Activated naive CD8-positive, alpha-beta T cell treated with anti-CD3 and anti-CD28 coated beads, Interleukin-2, amount 50 U/mL, for 24 hours (primary cell): ENCODE measurements at regions not wholly inside any gene's neighbourhood (a gene's known extent, or its start where the extent isn't known, plus 50 kb on each side); places are given as distances from the start of the nearest gene placed in this dataset.

ENCODE experiments used
- ATAC-seq: fragments of 150-1000 bp; cut with Tn5 transposase; one replicate; pipeline ENCODE4 v1.10.0; 2021
- DNase-seq: peaks from one replicate; pipeline ENCODE4 v3.0.0; 2021
- H3K27ac Mint-ChIP-seq: one replicate; pipeline ENCODE4 v1.8.0; 2021; ENCODE audit warnings: mild to moderate bottlenecking, mixed read lengths
- H3K27me3 Mint-ChIP-seq: one replicate; pipeline ENCODE4 v1.8.0; 2021; ENCODE audit warnings: mixed read lengths
- H3K36me3 Mint-ChIP-seq: one replicate; pipeline ENCODE4 v1.8.0; 2021; ENCODE audit warnings: low read depth, mixed read lengths
- H3K4me1 Mint-ChIP-seq: one replicate; pipeline ENCODE4 v1.8.0; 2021; ENCODE audit warnings: mixed read lengths
- H3K4me3 Mint-ChIP-seq: one replicate; pipeline ENCODE4 v1.8.0; 2021; ENCODE audit warnings: mild to moderate bottlenecking, moderate library complexity, mixed read lengths
- H3K9me3 Mint-ChIP-seq: one replicate; pipeline ENCODE4 v1.8.0; 2021; ENCODE audit warnings: mixed read lengths

- H3K4me3 Mint-ChIP-seq: no peak overlapping the region
- DNase-seq: no peak
- no peak for ATAC-seq
- H3K9me3 Mint-ChIP-seq: no peaks in the 10 kb centered on the region
- no peak overlapping the region for H3K27ac Mint-ChIP-seq
- H3K36me3 Mint-ChIP-seq: no peaks in the 10 kb centered on the region
- no peaks in the 10 kb centered on the region for H3K4me1 Mint-ChIP-seq
- peaks cover 2% of the 10 kb centered on the region for H3K27me3 Mint-ChIP-seq
Observed at GRCh38 chr15:81492969-81493645, 119.1 kb upstream of the TMC3 start.

- no peak overlapping the region for H3K4me3 Mint-ChIP-seq
- no peaks in the 10 kb centered on the region for H3K4me1 Mint-ChIP-seq
- H3K27me3 Mint-ChIP-seq: peaks cover 2% of the 10 kb centered on the region
- no peaks in the 10 kb centered on the region for H3K9me3 Mint-ChIP-seq
- DNase-seq (no peak), ATAC-seq (no peak)
- no peaks in the 10 kb centered on the region for H3K36me3 Mint-ChIP-seq
- no peak overlapping the region for H3K27ac Mint-ChIP-seq
Observed at GRCh38 chr15:81492331-81492968, 118.4 kb upstream of the TMC3 start.

DNA sequence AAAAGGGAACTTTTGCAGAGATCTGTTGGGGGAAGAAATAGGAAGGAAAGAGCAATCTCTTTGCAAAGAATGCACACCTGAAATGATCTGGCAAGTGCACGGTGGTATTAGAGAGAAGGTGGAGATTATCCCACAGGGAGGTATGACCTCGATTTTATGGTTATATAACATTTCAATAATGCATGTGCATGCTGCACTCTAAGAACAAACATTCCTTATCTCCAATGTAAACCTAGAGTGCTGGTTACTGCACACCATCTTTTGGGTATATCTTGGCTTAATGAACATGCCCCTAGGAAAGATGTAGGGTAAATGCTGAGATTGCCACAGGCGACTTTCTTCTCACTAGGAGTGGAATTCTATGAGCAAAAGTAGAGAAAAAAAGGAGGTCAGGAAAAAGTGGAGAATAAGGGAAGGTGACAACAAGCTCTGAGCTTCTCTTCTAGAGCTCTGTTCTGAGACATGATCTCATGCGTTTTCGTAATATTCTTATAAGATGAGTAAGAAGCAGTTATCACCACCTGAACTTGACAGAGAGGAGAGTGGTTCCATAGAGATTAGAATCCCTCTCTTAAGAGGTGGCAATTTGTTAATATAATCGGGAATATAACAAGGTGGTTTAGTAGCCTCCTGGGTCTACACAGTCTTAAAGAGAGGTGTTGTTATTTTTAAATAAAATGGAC is 117.5 kb upstream of the TMC3 start:
- H3K4me1 Mint-ChIP-seq: no peaks in the 10 kb centered on the region
- H3K36me3 Mint-ChIP-seq: no peaks in the 10 kb centered on the region
- ATAC-seq (no peak), DNase-seq (no peak)
- no peak overlapping the region for H3K4me3 Mint-ChIP-seq
- peaks cover 2% of the 10 kb centered on the region for H3K27me3 Mint-ChIP-seq
- no peak overlapping the region for H3K27ac Mint-ChIP-seq
- H3K9me3 Mint-ChIP-seq: no peaks in the 10 kb centered on the region

DNA sequence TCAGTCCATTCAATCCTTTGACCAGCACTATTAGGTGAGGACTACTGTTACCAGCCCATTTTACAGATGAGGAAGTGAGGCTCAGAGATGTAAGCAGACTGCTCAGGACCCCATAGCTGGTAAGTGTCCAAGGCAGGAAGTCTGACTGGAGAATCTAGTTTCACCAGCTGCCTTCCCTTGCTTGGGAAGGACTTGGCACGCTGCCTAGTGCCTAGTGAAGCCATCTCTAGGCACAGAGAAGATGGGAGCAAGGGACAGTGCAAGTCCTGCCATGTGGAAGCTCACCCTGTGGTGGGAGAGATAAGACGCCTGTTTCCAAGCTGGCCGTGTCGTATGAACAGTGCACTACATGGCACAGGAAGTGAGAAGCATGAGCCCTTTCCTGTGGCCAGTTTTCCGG is 111.8 kb upstream of the TMC3 start:
- Mint-ChIP-seq H3K9me3 (no peaks in the 10 kb centered on the region), H3K36me3 (no peaks in the 10 kb centered on the region), H3K4me3 (no peak overlapping the region), H3K4me1 (no peaks in the 10 kb centered on the region), H3K27me3 (no peaks in the 10 kb centered on the region), H3K27ac (no peak overlapping the region)
- ATAC-seq (no peak), DNase-seq (no peak)

DNA sequence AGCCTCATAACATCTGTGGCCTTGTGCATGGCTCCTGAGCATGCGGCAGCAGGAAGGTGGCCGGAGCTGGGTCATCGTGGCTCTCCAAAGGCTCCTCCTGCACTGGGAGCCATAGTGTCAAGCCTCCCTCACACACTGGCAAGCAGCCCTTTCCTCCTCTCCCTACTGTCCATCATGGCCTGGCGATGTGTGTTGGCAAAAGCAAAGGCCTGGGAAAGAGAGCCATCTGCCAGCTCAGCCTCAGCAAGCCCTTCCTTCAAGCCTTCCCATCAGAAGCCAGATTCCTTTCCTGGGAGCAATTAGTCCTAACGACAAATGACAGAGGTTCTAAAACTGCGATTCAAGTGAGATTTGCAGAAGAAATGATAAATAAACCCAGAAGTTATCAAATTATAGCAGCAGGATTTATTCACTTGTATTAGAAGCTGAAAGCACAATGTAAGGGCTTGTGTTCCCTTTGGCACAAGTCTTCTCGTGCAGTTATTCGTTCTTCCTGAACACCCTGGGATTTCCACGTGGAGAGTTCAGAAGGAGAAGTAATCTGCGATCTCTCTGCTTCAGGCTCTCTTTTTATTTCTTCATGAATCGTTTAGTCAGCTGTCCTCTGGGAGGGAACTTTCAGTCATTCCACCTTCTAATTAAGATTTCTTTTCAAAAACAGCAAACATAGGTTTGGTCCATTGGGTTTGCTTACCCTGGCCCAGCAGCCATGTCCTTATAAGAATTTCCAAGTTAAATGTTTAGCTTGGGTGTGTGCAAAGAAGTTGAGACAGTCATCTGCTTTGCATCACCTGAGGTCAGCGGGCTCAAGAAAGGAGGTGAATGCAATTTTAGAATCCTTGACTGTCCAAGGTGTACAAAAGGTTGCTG is 110.3 kb upstream of the TMC3 start:
- Mint-ChIP-seq H3K9me3 (no peaks in the 10 kb centered on the region), H3K27ac (no peak overlapping the region), H3K4me1 (no peaks in the 10 kb centered on the region), H3K36me3 (no peaks in the 10 kb centered on the region), H3K4me3 (no peak overlapping the region), H3K27me3 (no peaks in the 10 kb centered on the region)
- ATAC-seq: no peak
- no peak for DNase-seq

GRCh38 chr15:81483496-81483895 is 109.5 kb upstream of the TMC3 start:
- Mint-ChIP-seq H3K27ac (no peak overlapping the region), H3K4me3 (no peak overlapping the region), H3K4me1 (no peaks in the 10 kb centered on the region), H3K9me3 (no peaks in the 10 kb centered on the region), H3K27me3 (no peaks in the 10 kb centered on the region), H3K36me3 (no peaks in the 10 kb centered on the region)
- ATAC-seq (no peak), DNase-seq (no peak)

GRCh38 chr15:81481346-81481745 is 107.3 kb upstream of the TMC3 start:
- H3K4me3 Mint-ChIP-seq: no peak overlapping the region
- no peaks in the 10 kb centered on the region for H3K27me3 Mint-ChIP-seq
- no peaks in the 10 kb centered on the region for H3K9me3 Mint-ChIP-seq
- no peaks in the 10 kb centered on the region for H3K36me3 Mint-ChIP-seq
- no peaks in the 10 kb centered on the region for H3K4me1 Mint-ChIP-seq
- H3K27ac Mint-ChIP-seq: no peak overlapping the region
- no peak for ATAC-seq
- no peak for DNase-seq

DNA sequence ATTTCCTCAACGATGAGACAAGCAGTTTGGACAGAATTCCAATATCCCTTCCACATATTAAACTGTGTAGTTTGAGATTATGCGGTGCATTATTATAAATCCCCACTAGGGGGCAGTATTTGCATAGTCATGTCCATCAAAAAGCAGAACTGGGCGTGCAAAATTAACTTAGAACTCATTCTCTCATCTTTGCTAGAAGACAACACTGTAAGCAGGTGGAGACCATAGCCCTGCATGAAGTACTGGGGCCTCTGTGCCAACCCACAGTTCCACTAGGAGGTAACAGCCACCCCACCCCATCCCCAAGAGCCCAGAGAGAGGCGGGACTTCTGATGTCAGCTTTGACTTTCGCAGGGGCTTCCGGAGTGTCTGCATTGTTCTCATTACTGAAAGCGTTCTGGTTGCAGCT is 106.6 kb upstream of the TMC3 start:
- Mint-ChIP-seq H3K27me3 (no peaks in the 10 kb centered on the region), H3K27ac (no peak overlapping the region), H3K9me3 (no peaks in the 10 kb centered on the region), H3K36me3 (no peaks in the 10 kb centered on the region), H3K4me1 (no peaks in the 10 kb centered on the region), H3K4me3 (no peak overlapping the region)
- peak; percentile 5 for DNase-seq
- ATAC-seq: no peak

DNA sequence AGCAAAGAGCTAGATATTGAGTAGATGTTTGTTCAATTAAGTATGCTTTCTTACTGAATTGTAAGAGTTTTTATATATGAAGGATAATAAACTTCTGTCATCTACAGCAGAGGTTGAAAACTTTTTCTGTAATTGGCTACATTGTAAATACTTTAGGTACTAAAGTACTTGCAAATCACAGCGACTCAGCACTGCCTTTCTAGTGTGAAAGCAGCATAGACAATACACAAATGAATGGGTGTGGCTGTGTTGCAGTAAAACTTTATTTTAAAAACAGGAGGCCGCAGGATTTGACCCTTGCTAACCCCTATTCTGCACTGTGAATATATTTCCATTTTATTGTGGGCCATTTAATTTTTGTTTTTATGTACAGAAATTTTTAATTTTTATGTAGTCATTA is 104.3 kb upstream of the TMC3 start:
- H3K36me3 Mint-ChIP-seq: no peaks in the 10 kb centered on the region
- H3K27me3 Mint-ChIP-seq: no peaks in the 10 kb centered on the region
- no peak for DNase-seq
- H3K4me1 Mint-ChIP-seq: no peaks in the 10 kb centered on the region
- no peak overlapping the region for H3K4me3 Mint-ChIP-seq
- no peaks in the 10 kb centered on the region for H3K9me3 Mint-ChIP-seq
- no peak overlapping the region for H3K27ac Mint-ChIP-seq
- ATAC-seq: no peak

DNA sequence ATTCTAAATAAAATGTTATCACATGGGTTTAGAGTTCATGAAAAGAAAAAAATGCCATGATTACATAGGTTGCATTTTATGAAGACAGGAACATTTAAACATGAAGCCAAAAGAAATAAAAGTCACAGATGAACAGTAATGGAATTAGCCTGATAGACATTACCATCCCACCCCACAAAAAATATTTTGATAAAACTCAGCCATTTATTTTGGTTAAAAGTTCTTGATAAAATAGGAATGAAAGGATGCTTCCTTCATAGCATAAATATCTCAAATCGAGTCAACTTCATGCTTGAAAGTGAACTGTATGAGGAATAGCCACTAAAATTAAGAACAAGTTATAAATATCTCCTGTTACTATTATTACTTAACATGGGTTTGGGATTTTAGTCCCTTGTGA is 101.9 kb upstream of the TMC3 start:
- no peak for DNase-seq
- H3K36me3 Mint-ChIP-seq: no peaks in the 10 kb centered on the region
- H3K27me3 Mint-ChIP-seq: no peaks in the 10 kb centered on the region

GRCh38 chr15:81475471-81475870 is 101.5 kb upstream of the TMC3 start:
- ATAC-seq (no peak), DNase-seq (no peak)
- H3K4me3 Mint-ChIP-seq: no peak overlapping the region
- no peaks in the 10 kb centered on the region for H3K4me1 Mint-ChIP-seq
- no peaks in the 10 kb centered on the region for H3K27me3 Mint-ChIP-seq
- no peak overlapping the region for H3K27ac Mint-ChIP-seq
- no peaks in the 10 kb centered on the region for H3K9me3 Mint-ChIP-seq
- no peaks in the 10 kb centered on the region for H3K36me3 Mint-ChIP-seq

More for the DNA sequence above, 101.9 kb upstream of the TMC3 start:
- no peak overlapping the region for H3K4me3 Mint-ChIP-seq
- no peaks in the 10 kb centered on the region for H3K4me1 Mint-ChIP-seq
- ATAC-seq: no peak
- no peaks in the 10 kb centered on the region for H3K9me3 Mint-ChIP-seq
- no peak overlapping the region for H3K27ac Mint-ChIP-seq

DNA sequence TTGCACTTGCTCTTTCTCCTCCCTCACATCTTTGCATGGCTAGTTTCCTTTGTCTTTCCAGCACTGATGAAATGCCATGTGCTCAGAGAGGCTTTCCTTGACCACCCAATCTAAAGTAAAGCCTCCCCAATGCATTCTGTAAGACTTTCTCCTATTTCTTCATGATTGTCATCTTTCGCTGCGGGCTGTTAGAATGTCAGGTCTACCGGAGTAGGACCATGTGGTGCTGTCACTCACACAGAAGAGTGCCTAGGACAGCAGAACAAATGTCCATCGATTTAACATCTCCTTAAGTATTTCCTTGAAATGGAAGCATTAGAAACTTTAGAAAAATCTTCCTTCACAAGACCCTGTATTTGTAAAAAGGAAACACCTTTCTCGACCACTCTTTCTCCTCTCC is 99.9 kb upstream of the TMC3 start:
- Mint-ChIP-seq H3K4me1 (no peaks in the 10 kb centered on the region), H3K4me3 (no peak overlapping the region), H3K27me3 (no peaks in the 10 kb centered on the region), H3K27ac (no peak overlapping the region), H3K36me3 (no peaks in the 10 kb centered on the region), H3K9me3 (no peaks in the 10 kb centered on the region)
- DNase-seq: no peak
- no peak for ATAC-seq

DNA sequence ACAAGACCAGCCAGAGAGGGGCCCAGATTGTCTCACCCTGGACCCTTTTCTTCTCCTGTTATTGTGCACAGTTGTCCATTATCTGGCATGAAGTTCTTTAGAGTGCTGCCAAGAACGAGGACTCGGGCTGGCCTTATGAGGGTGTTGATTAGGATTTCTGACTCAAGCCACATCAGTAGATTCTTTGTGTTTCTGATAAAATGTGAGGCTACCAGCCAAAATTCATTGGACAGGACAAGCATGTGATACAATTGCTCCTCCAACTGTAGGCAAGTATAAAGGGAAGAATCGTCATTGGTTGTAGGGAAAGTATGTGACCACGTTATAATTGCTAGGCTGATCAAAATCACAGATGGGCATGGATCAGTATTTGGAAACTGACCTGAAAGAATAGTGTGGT is 99.2 kb upstream of the TMC3 start:
- no peak overlapping the region for H3K4me3 Mint-ChIP-seq
- no peak overlapping the region for H3K27ac Mint-ChIP-seq
- no peaks in the 10 kb centered on the region for H3K27me3 Mint-ChIP-seq
- no peaks in the 10 kb centered on the region for H3K4me1 Mint-ChIP-seq
- no peaks in the 10 kb centered on the region for H3K9me3 Mint-ChIP-seq
- H3K36me3 Mint-ChIP-seq: no peaks in the 10 kb centered on the region
- DNase-seq (no peak), ATAC-seq (no peak)

GRCh38 chr15:81471151-81471550 is 97.1 kb upstream of the TMC3 start:
- H3K36me3 Mint-ChIP-seq: no peaks in the 10 kb centered on the region
- peaks cover 2% of the 10 kb centered on the region for H3K27me3 Mint-ChIP-seq
- peaks cover 4% of the 10 kb centered on the region for H3K9me3 Mint-ChIP-seq
- no peaks in the 10 kb centered on the region for H3K4me1 Mint-ChIP-seq
- no peak overlapping the region for H3K4me3 Mint-ChIP-seq
- no peak for DNase-seq
- H3K27ac Mint-ChIP-seq: no peak overlapping the region
- ATAC-seq: no peak
